ENCODE measurements at regions not wholly inside any gene's neighbourhood (a gene's known extent, or its start where the extent isn't known, plus 50 kb on each side); places are given as distances from the start of the nearest gene placed in this dataset.

DNA sequence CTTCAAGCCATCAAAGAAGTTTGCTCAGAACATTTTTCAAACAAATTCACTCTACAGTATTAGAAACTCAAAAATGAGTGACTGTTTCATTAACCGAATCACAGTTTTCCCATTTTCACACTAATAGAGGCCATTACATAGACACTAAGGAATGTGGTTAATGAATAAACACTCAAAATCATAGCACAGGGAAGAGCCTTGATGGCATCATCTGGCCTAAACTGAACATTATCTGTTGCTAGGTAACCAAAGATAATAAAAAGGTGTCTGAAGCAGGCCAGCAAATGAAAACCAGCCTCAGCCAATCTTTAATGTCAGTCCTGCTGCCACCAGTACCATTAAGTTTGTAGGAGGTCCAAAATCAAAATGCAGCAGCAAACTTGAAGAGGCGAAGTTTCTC lies 492.4 kb upstream of the STEAP1 start:
- DNase-seq (ENCODE audit: extremely low spot score, unreplicated experiment) = no peak
- no peak for TF ChIP-seq CTCF (IDR thresholded peaks at IDR 0.05)
- peaks cover 9% of the 10 kb centered on the region for H3K9me3 Mint-ChIP-seq (ENCODE audit: unreplicated experiment)
- no peaks in the 10 kb centered on the region for H3K36me3 Mint-ChIP-seq (ENCODE audit: unreplicated experiment)
- no peaks in the 10 kb centered on the region for H3K27me3 Mint-ChIP-seq (ENCODE audit: unreplicated experiment)
- H3K4me1 Mint-ChIP-seq (ENCODE audit: unreplicated experiment) = no peaks in the 10 kb centered on the region
- no peak overlapping the region for H3K27ac Mint-ChIP-seq (ENCODE audit: unreplicated experiment)
- no peak overlapping the region for H3K4me3 Mint-ChIP-seq (ENCODE audit: unreplicated experiment)

DNA sequence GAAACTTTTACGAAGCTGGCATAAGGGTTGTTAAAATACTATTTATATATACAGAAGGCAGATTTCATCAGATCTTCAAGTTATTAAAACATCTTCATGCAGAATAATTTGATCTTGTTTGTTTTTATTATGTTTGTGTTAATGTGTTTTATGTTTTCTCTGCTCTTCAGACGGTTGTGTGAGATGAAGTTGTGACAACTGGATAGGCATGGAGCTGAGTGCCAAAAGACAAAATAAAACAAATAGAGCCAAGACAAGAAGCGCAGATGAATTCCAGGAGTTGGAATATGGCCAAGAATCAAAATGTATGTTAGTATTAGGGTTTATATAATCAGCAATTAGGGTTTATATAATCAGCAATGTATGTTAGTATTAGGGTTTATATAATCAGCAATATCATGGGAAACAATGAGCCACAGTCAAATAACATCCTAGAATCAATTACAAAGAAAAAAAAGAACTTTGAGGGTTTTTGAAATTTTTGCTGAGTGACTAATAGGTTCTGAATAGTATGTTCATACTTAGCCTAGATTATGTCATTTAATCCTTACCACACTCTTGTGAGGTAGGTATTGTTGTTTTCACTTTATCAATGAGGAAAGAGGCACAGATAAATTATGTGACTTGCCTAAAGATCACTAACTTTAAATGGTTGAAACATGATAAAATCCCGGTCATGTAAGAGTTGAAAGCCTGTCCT lies 488.0 kb upstream of the STEAP1 start:
- Mint-ChIP-seq H3K27me3 (ENCODE audit: unreplicated experiment) (no peaks in the 10 kb centered on the region), H3K4me1 (ENCODE audit: unreplicated experiment) (no peaks in the 10 kb centered on the region), H3K36me3 (ENCODE audit: unreplicated experiment) (no peaks in the 10 kb centered on the region), H3K9me3 (ENCODE audit: unreplicated experiment) (peaks cover 11% of the 10 kb centered on the region), H3K4me3 (ENCODE audit: unreplicated experiment) (no peak overlapping the region), H3K27ac (ENCODE audit: unreplicated experiment) (no peak overlapping the region)
- no peak for DNase-seq (ENCODE audit: extremely low spot score, unreplicated experiment)
- TF ChIP-seq CTCF (IDR thresholded peaks at IDR 0.05) = no peak

DNA sequence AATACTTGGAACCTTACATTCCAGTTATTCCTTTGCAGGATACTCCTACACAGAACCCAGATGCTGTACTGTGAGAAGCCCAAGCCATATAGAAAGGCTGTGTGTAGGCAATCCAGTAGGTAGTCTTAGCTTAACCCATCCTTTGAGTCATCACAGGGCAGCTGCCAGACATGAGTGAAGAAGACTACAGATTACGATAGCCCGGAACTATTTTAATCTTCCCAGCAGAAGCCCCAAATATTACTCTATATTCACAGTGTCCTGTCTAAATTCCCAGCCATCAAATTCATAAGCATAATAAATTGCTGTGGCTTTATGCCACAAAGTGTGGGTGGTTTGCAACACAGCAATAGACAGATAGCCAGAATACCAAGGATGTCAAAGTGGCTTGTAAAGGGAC lies 474.1 kb upstream of the STEAP1 start:
- no peak for TF ChIP-seq CTCF (IDR thresholded peaks at IDR 0.05)
- Mint-ChIP-seq H3K27me3 (ENCODE audit: unreplicated experiment) (no peaks in the 10 kb centered on the region), H3K27ac (ENCODE audit: unreplicated experiment) (no peak overlapping the region), H3K9me3 (ENCODE audit: unreplicated experiment) (no peaks in the 10 kb centered on the region), H3K4me3 (ENCODE audit: unreplicated experiment) (no peak overlapping the region), H3K36me3 (ENCODE audit: unreplicated experiment) (no peaks in the 10 kb centered on the region), H3K4me1 (ENCODE audit: unreplicated experiment) (no peaks in the 10 kb centered on the region)
- DNase-seq (ENCODE audit: extremely low spot score, unreplicated experiment) = no peak

- Mint-ChIP-seq H3K36me3 (ENCODE audit: unreplicated experiment) (no peaks in the 10 kb centered on the region), H3K4me3 (ENCODE audit: unreplicated experiment) (no peak overlapping the region), H3K27ac (ENCODE audit: unreplicated experiment) (no peak overlapping the region), H3K4me1 (ENCODE audit: unreplicated experiment) (no peaks in the 10 kb centered on the region), H3K9me3 (ENCODE audit: unreplicated experiment) (no peaks in the 10 kb centered on the region), H3K27me3 (ENCODE audit: unreplicated experiment) (no peaks in the 10 kb centered on the region)
- DNase-seq (ENCODE audit: extremely low spot score, unreplicated experiment) = no peak
- no peak for TF ChIP-seq CTCF (IDR thresholded peaks at IDR 0.05)
These were observed 472.8 kb upstream of the STEAP1 start for GRCh38 chr7:89681448-89681847.

- Mint-ChIP-seq H3K27ac (ENCODE audit: unreplicated experiment) (no peak overlapping the region), H3K4me3 (ENCODE audit: unreplicated experiment) (no peak overlapping the region), H3K36me3 (ENCODE audit: unreplicated experiment) (no peaks in the 10 kb centered on the region), H3K4me1 (ENCODE audit: unreplicated experiment) (no peaks in the 10 kb centered on the region), H3K9me3 (ENCODE audit: unreplicated experiment) (no peaks in the 10 kb centered on the region), H3K27me3 (ENCODE audit: unreplicated experiment) (no peaks in the 10 kb centered on the region)
- no peak for TF ChIP-seq CTCF (IDR thresholded peaks at IDR 0.05)
- DNase-seq (ENCODE audit: extremely low spot score, unreplicated experiment) = no peak
These were observed 469.0 kb upstream of the STEAP1 start for GRCh38 chr7:89685287-89685686.

All from osteocyte (in vitro differentiated cells).